ENCODE measurements at regions not wholly inside any gene's neighbourhood (a gene's known extent, or its start where the extent isn't known, plus 50 kb on each side); places are given as distances from the start of the nearest gene placed in this dataset.

- no peaks in the 10 kb centered on the region for H3K27me3 ChIP-seq (ENCODE audit: low read length)
- no peaks in the 10 kb centered on the region for H3K36me3 ChIP-seq (ENCODE audit: low read depth, low read length)
- H3K27ac ChIP-seq (ENCODE audit: low read length) = no peak overlapping the region
- no TSS peak for BruUV-seq (replicated peaks)
- H3F3A ChIP-seq (ENCODE audit: low read length, unreplicated experiment) = no peaks in the 10 kb centered on the region
- no peaks in the 10 kb centered on the region for H3K9me2 ChIP-seq (replicated peaks; ENCODE audit: low read length)
- H3K4me2 ChIP-seq (ENCODE audit: low read length) = no peak overlapping the region
- H3K4me1 ChIP-seq (ENCODE audit: insufficient read depth, low read length) = 0 out of 2 replicates have a peak, but pooled peaks cover 3% of the 10 kb centered on the region
- TF ChIP-seq EZH2phosphoT487 (IDR thresholded peaks at IDR 0.05; ENCODE audit: borderline replicate concordance, low read length) = no peak
- no peak for TF ChIP-seq CTCF (conservative IDR thresholded peaks at IDR 0.05; ENCODE audit: low read depth, low read length)
- no peak for TF ChIP-seq EZH2 (IDR thresholded peaks at IDR 0.05; ENCODE audit: low read length, unreplicated experiment)
- ChIA-PET POLR2A (ENCODE audit: unreplicated experiment) (no interaction called here), CTCF (no interaction called here)
- H3K9ac ChIP-seq (ENCODE audit: low read length) = no peak overlapping the region
- no peaks in the 10 kb centered on the region for H3K79me2 ChIP-seq (ENCODE audit: low read length)
- no peak for DNase-seq
- no peak overlapping the region for H2AFZ ChIP-seq (ENCODE audit: low read length)
- intact Hi-C loops (cut with micrococcal nuclease) = no loop called here
- no peak for ATAC-seq
- H3K9me3 ChIP-seq (ENCODE audit: low read length) = no peaks in the 10 kb centered on the region
- H3K4me3 ChIP-seq (ENCODE audit: low read length) = no peak overlapping the region
- no peaks in the 10 kb centered on the region for H4K20me1 ChIP-seq (ENCODE audit: low read length)
These were observed 56.8 kb upstream of the DSP start for GRCh38 chr6:7484666-7485065.

GRCh38 chr6:7486951-7487350, 54.5 kb upstream of the DSP start:
- Histone ChIP-seq H3K9me2 (replicated peaks; ENCODE audit: low read length) (no peaks in the 10 kb centered on the region), H3K4me1 (ENCODE audit: insufficient read depth, low read length) (no peaks in the 10 kb centered on the region), H4K20me1 (ENCODE audit: low read length) (no peaks in the 10 kb centered on the region), H3K79me2 (ENCODE audit: low read length) (no peaks in the 10 kb centered on the region), H3K9me3 (ENCODE audit: low read length) (no peaks in the 10 kb centered on the region), H3K4me3 (ENCODE audit: low read length) (no peak overlapping the region), H3F3A (ENCODE audit: low read length, unreplicated experiment) (no peaks in the 10 kb centered on the region), H3K4me2 (ENCODE audit: low read length) (no peak overlapping the region), H3K36me3 (ENCODE audit: low read depth, low read length) (no peaks in the 10 kb centered on the region), H3K27me3 (ENCODE audit: low read length) (no peaks in the 10 kb centered on the region), H3K9ac (ENCODE audit: low read length) (no peak overlapping the region), H3K27ac (ENCODE audit: low read length) (no peak overlapping the region), H2AFZ (ENCODE audit: low read length) (no peak overlapping the region)
- ATAC-seq (no peak), DNase-seq (no peak)
- POLR2A ChIA-PET (ENCODE audit: unreplicated experiment) = no interaction called here
- TF ChIP-seq EZH2phosphoT487 (IDR thresholded peaks at IDR 0.05; ENCODE audit: borderline replicate concordance, low read length) = no peak
- no peak for TF ChIP-seq EZH2 (IDR thresholded peaks at IDR 0.05; ENCODE audit: low read length, unreplicated experiment)
- no peak for TF ChIP-seq CTCF (conservative IDR thresholded peaks at IDR 0.05; ENCODE audit: low read depth, low read length)
- intact Hi-C loops (cut with micrococcal nuclease) = no loop called here
- CTCF ChIA-PET = no interaction called here
- no TSS peak for BruUV-seq (replicated peaks)

GRCh38 chr6:7488494-7488893, 53.0 kb upstream of the DSP start:
- CTCF ChIA-PET = no interaction called here
- H3K9me2 ChIP-seq (replicated peaks; ENCODE audit: low read length) = no peaks in the 10 kb centered on the region
- H3K27ac ChIP-seq (ENCODE audit: low read length) = no peak overlapping the region
- no peak overlapping the region for H3K4me3 ChIP-seq (ENCODE audit: low read length)
- TF ChIP-seq CTCF (conservative IDR thresholded peaks at IDR 0.05; ENCODE audit: low read depth, low read length) = no peak
- TF ChIP-seq EZH2 (IDR thresholded peaks at IDR 0.05; ENCODE audit: low read length, unreplicated experiment) = no peak
- TF ChIP-seq EZH2phosphoT487 (IDR thresholded peaks at IDR 0.05; ENCODE audit: borderline replicate concordance, low read length) = no peak
- no peaks in the 10 kb centered on the region for H4K20me1 ChIP-seq (ENCODE audit: low read length)
- H3K9ac ChIP-seq (ENCODE audit: low read length) = no peak overlapping the region
- H3K9me3 ChIP-seq (ENCODE audit: low read length) = no peaks in the 10 kb centered on the region
- no peak overlapping the region for H2AFZ ChIP-seq (ENCODE audit: low read length)
- no peaks in the 10 kb centered on the region for H3K79me2 ChIP-seq (ENCODE audit: low read length)
- H3F3A ChIP-seq (ENCODE audit: low read length, unreplicated experiment) = no peaks in the 10 kb centered on the region
- no peaks in the 10 kb centered on the region for H3K27me3 ChIP-seq (ENCODE audit: low read length)
- POLR2A ChIA-PET (ENCODE audit: unreplicated experiment) = interaction anchor here (0.6 kb wide), 1 partner anchor 9 kb away, joined by 11 read pairs; no protein-coding TSS in a partner anchor
- H3K36me3 ChIP-seq (ENCODE audit: low read depth, low read length) = no peaks in the 10 kb centered on the region
- ATAC-seq (no peak), DNase-seq (no peak)
- no peak overlapping the region for H3K4me2 ChIP-seq (ENCODE audit: low read length)
- no peaks in the 10 kb centered on the region for H3K4me1 ChIP-seq (ENCODE audit: insufficient read depth, low read length)
- BruUV-seq (replicated peaks) = no TSS peak
- intact Hi-C loops (cut with micrococcal nuclease) = no loop called here
